ENCODE measurements at regions not wholly inside any gene's neighbourhood (a gene's known extent, or its start where the extent isn't known, plus 50 kb on each side); places are given as distances from the start of the nearest gene placed in this dataset.
"Not testable (repeated sequence)": the region's sequence is repeated elsewhere in the genome, so short reads cannot be mapped to it uniquely, and the experiment has no call there.

DNA sequence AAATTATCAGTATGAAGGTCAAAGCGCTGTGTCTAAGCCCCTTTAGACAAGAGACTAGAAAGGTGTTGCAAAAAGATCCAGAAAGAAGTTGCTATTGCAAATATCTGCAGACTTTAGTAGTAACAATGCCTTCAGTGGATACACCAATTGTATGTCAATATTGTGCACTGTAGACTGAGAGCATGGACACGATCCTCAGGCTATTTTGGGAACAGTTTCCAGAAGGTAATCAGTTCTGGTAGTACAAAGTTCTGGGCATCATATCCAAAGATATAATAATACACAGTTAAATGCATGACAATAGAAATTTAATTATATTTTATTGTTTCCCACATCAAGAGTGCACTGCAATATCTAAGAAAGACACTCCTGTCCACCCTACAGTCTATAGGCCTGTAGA, 84.1 kb upstream of the LUZP2 start:
- no peak for TF ChIP-seq ZFX (IDR thresholded peaks at IDR 0.05; ENCODE audit: borderline replicate concordance)
- TF ChIP-seq, protein P1, sequence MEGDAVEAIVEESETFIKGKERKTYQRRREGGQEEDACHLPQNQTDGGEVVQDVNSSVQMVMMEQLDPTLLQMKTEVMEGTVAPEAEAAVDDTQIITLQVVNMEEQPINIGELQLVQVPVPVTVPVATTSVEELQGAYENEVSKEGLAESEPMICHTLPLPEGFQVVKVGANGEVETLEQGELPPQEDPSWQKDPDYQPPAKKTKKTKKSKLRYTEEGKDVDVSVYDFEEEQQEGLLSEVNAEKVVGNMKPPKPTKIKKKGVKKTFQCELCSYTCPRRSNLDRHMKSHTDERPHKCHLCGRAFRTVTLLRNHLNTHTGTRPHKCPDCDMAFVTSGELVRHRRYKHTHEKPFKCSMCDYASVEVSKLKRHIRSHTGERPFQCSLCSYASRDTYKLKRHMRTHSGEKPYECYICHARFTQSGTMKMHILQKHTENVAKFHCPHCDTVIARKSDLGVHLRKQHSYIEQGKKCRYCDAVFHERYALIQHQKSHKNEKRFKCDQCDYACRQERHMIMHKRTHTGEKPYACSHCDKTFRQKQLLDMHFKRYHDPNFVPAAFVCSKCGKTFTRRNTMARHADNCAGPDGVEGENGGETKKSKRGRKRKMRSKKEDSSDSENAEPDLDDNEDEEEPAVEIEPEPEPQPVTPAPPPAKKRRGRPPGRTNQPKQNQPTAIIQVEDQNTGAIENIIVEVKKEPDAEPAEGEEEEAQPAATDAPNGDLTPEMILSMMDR (IDR thresholded peaks at IDR 0.05) = no peak
- H3K27ac ChIP-seq = no peak overlapping the region

DNA sequence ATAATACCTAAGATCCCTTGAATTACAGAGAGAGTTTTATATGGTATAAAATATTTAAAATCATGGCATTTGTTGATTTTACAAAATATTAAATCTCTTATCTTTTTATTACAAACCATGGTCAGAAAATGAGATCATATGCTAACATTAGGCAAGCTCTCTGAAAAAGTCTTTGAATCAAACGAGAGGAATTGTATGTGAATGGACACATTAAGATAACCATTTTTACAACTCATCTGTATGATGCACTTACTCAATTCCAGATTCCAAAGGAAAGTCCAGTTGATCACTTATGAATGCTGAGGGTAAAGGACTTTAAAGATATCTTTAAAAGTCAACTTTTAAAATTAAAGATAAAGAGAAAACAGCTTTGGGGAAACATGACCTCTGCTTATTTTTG, 83.5 kb upstream of the LUZP2 start:
- TF ChIP-seq, protein P1 (IDR thresholded peaks at IDR 0.05) = no peak
- no peak overlapping the region for H3K27ac ChIP-seq

DNA sequence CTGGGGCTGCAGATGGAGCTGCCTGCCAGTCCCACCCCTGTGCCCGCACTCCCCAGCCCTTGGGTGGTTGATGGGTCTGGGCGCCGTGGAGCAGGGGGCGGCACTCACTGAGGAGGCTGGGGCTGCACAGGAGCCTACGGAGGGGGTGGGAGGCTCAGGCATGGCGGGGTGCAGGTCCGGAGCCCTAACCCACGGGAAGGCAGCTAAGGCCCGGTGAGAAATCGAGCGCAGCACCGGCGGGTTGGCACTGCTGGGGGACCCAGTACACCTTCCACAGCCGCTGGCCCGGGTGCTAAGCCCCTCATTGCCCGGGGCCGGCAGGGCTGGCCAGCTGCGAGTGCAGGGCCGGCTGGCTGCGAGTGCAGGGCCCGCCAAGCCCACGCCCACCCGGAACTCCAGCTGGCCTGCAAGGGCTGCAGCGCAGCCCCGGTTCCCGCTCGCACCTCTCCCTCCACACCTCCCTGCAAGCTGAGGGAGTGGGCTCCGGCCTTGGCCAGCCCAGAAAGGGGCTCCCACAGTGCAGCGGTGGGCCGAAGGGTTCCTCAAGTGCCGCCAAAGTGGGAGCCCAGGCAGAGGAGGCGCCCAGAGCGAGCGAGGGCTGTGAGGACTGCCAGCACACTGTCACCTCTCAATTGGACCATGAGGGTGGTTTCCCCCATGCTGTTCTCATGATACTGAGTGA, 80.8 kb upstream of the LUZP2 start:
- not testable (repeated sequence) for H3K27ac ChIP-seq

DNA sequence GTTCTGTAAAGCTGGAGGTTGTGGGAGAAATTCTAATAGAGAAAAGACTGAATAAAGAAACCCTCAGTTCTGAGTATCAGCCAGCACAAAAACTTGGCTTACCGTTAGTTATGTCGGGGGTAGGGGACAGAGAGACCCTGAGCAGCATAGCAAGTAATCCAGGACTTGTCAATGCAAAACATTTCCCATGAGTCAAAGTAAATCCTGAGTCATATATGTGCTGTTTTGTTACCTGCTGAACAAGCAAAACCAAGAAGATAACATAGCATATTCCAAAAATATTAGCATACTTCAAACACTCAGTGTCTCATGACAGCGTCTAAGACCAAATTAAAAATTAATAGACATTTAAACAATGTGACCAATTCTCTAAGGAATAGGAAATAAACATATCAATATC, 75.1 kb upstream of the LUZP2 start:
- no peak for TF ChIP-seq ZFX (IDR thresholded peaks at IDR 0.05; ENCODE audit: borderline replicate concordance)
- TF ChIP-seq, protein P1 (IDR thresholded peaks at IDR 0.05) = no peak
- no peak overlapping the region for H3K27ac ChIP-seq

DNA sequence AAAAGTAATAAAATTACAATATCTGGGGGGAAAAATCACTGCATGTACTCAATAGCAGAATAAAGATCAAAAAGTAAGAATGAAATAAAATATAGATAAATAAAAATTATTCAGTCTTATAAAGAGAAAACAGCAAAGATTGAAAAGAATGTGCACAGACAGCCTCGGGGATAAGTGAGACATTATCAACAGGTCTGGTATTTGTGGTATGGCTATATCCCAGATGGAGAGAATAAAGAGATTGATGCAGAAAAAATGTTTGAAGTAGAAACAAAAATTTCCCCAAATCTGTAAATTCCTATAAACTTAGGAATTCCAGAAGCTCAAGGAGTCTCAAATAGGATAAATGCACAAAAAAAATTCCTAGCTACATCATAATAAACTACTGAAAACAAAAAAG, 74.5 kb upstream of the LUZP2 start:
- TF ChIP-seq, protein P1 (IDR thresholded peaks at IDR 0.05) = no peak
- TF ChIP-seq ZFX (IDR thresholded peaks at IDR 0.05; ENCODE audit: borderline replicate concordance) = no peak
- H3K27ac ChIP-seq = no peak overlapping the region

DNA sequence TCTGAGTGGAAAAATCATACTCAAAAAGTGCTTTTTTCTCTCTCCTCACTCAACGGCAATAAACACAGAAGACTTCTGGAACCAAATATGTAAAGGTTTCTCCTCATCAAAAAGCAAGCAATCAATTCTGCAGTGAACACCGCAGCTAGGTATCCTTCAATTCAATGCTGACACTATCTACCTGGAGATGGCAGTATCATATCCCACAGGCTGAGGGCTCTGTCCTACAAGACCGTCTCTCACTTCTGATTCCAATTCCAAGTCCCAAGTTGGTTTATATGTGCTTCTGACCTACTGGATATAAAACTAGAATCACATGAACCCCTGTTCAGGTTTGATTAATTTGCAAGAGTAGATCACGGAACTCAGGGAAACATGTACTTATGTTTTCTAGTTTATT, 59.7 kb upstream of the LUZP2 start:
- TF ChIP-seq, protein P1 (IDR thresholded peaks at IDR 0.05) = peak; percentile 37
- TF ChIP-seq ZFX (IDR thresholded peaks at IDR 0.05; ENCODE audit: borderline replicate concordance) = no peak
- no peak overlapping the region for H3K27ac ChIP-seq
